NB4 (cell line): ENCODE measurements at regions not wholly inside any gene's neighbourhood (a gene's known extent, or its start where the extent isn't known, plus 50 kb on each side); places are given as distances from the start of the nearest gene placed in this dataset.

Experiments
- CTCF ChIP-seq: IDR thresholded peaks from one replicate; pipeline ENCODE4 v1.5.1; 2012; ENCODE audit warnings: low read depth, low read length
- POLR2A ChIP-seq: IDR thresholded peaks from 2 replicates; pipeline ENCODE4 v1.6.1; 2011; ENCODE audit warnings: mild to moderate bottlenecking; ENCODE audit not compliant: insufficient read length; ENCODE audit errors: extremely low read depth
- TF ChIP-seq, protein P1 (sequence below): IDR thresholded peaks from 2 replicates; pipeline ENCODE4 v1.6.1; 2011; ENCODE audit warnings: low read depth, low read length

DNA sequence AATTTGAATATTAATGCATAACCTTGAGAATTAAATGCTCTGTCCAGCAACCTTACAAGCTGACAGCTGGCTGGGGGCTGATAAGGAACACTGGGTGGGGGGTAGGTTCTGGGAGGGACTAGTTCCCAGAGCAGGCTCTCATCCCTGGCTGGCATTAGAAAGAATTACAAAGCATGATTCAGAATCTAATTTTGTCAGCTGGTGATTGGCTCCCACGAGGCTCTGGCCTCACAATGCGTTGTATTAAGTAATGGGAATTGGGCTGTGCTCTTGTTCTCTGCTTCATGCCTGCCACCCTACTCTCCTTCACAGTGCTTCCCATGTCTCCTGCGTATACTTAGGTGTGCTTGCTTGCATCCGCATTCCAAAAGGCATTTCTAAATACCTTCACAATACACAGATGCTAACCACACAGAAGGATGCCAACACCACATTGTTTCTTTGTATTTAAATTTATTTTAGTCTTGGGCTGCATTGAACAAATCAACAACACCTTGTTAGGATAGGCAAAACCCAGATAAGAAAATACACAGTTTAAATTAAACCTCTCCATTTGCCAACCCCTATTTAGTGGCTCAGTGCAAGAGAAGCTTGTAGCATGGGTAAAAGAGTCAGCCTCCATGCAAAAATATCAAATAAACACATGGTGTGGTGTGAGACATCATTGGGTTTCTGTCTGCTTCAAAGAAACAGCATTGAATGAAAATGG lies 434.5 kb upstream of the JAG1 start:
- no peak for TF ChIP-seq CTCF
- no peak for TF ChIP-seq POLR2A
- TF ChIP-seq, protein P1, sequence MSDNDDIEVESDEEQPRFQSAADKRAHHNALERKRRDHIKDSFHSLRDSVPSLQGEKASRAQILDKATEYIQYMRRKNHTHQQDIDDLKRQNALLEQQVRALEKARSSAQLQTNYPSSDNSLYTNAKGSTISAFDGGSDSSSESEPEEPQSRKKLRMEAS, result no peak
